ENCODE measurements at regions not wholly inside any gene's neighbourhood (a gene's known extent, or its start where the extent isn't known, plus 50 kb on each side); places are given as distances from the start of the nearest gene placed in this dataset.

DNA sequence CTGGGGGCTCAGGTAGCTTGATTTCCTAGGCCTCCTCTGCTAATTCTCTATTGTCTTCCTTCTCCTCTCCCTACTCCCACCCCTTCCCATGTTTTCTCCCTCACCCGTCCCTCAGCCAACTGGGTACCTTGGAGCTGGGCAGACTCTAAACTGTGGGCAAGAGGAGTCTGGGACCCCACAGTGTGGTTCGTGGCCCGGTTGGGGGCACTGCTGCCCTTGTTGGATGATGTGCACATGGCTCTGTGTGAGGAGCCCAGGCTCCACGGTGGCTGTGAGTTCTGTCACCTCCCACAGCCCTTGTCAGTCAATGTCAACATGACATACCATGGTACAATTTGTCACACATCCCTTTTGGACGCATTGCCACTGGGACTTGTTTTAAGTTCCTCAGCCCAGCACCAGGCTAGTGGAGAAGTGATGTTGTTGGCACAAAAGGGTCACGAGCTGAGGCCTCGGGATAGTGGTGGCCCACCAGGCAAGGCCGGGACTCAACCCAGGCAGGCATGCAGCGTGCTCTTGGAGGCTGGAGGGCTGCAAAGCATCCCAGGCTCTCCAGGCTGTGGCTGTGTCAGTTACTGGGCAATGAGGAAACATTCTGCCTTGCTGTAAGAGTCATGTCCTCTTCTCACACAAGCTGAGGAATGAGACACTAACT is 142.3 kb downstream of the TLE3 start:
- H3K9me2 ChIP-seq (replicated peaks; ENCODE audit: insufficient read depth, low read length), result no peaks in the 10 kb centered on the region
- H3K4me2 ChIP-seq (ENCODE audit: low read depth, low read length), result no peak overlapping the region
- no peaks in the 10 kb centered on the region for H3K9me3 ChIP-seq (replicated peaks; ENCODE audit: insufficient read depth, low read length)
- no peak overlapping the region for H3K27ac ChIP-seq (ENCODE audit: low read length)
- H3F3A ChIP-seq (ENCODE audit: insufficient read depth, low read length), result no peaks in the 10 kb centered on the region
- H3K4me3 ChIP-seq (ENCODE audit: low read length), result no peak overlapping the region
- no peaks in the 10 kb centered on the region for H3K27me3 ChIP-seq (replicated peaks; ENCODE audit: insufficient read depth, low read length)
- TF ChIP-seq, protein P1, sequence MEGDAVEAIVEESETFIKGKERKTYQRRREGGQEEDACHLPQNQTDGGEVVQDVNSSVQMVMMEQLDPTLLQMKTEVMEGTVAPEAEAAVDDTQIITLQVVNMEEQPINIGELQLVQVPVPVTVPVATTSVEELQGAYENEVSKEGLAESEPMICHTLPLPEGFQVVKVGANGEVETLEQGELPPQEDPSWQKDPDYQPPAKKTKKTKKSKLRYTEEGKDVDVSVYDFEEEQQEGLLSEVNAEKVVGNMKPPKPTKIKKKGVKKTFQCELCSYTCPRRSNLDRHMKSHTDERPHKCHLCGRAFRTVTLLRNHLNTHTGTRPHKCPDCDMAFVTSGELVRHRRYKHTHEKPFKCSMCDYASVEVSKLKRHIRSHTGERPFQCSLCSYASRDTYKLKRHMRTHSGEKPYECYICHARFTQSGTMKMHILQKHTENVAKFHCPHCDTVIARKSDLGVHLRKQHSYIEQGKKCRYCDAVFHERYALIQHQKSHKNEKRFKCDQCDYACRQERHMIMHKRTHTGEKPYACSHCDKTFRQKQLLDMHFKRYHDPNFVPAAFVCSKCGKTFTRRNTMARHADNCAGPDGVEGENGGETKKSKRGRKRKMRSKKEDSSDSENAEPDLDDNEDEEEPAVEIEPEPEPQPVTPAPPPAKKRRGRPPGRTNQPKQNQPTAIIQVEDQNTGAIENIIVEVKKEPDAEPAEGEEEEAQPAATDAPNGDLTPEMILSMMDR (IDR thresholded peaks at IDR 0.05; ENCODE audit: low read length), result no peak
- no peak for TF ChIP-seq EZH2 (optimal IDR thresholded peaks at IDR 0.05; ENCODE audit: low read depth, low read length)
- no peak for TF ChIP-seq EZH2phosphoT487 (IDR thresholded peaks at IDR 0.05; ENCODE audit: low read length)
- no peak for DNase-seq
- H2AFZ ChIP-seq (ENCODE audit: low read length), result no peak overlapping the region
- H3K36me3 ChIP-seq (replicated peaks; ENCODE audit: insufficient read depth, low read length), result no peaks in the 10 kb centered on the region
- no peaks in the 10 kb centered on the region for H4K20me1 ChIP-seq (ENCODE audit: insufficient read depth, low read length)
- no peaks in the 10 kb centered on the region for H3K79me2 ChIP-seq (ENCODE audit: low read length)
- H3K9ac ChIP-seq (ENCODE audit: low read length), result no peak overlapping the region
- no peaks in the 10 kb centered on the region for H3K4me1 ChIP-seq (ENCODE audit: low read length)

DNA sequence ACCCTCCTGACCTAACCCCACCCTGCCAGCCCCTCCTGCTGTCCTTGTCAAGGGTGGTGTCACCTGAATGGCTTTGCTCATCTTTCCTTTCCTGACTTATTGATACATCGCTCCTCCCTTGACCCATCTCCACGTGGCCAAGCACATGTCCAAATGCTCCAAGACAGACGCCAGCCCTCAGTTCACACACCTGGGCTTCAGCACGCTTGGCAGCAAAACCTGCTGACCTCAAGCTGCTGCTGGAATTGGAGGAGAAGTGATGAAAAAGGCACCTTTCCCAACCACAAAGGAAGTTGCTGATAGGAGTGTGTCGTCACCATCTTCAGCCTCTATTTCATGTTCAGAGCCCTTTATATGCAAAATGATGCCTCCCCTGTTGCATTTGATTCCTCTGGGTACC is 141.3 kb downstream of the TLE3 start:
- no peak for DNase-seq
- no peaks in the 10 kb centered on the region for H4K20me1 ChIP-seq (ENCODE audit: insufficient read depth, low read length)
- H2AFZ ChIP-seq (ENCODE audit: low read length), result no peak overlapping the region
- H3K9ac ChIP-seq (ENCODE audit: low read length), result no peak overlapping the region
- no peaks in the 10 kb centered on the region for H3K9me3 ChIP-seq (replicated peaks; ENCODE audit: insufficient read depth, low read length)
- TF ChIP-seq EZH2phosphoT487 (IDR thresholded peaks at IDR 0.05; ENCODE audit: low read length) (no peak), EZH2 (optimal IDR thresholded peaks at IDR 0.05; ENCODE audit: low read depth, low read length) (no peak)
- TF ChIP-seq, protein P1 (IDR thresholded peaks at IDR 0.05; ENCODE audit: low read length), result no peak
- H3K27me3 ChIP-seq (replicated peaks; ENCODE audit: insufficient read depth, low read length), result no peaks in the 10 kb centered on the region
- no peaks in the 10 kb centered on the region for H3K4me1 ChIP-seq (ENCODE audit: low read length)
- H3K4me2 ChIP-seq (ENCODE audit: low read depth, low read length), result no peak overlapping the region
- no peaks in the 10 kb centered on the region for H3F3A ChIP-seq (ENCODE audit: insufficient read depth, low read length)
- no peaks in the 10 kb centered on the region for H3K9me2 ChIP-seq (replicated peaks; ENCODE audit: insufficient read depth, low read length)
- H3K36me3 ChIP-seq (replicated peaks; ENCODE audit: insufficient read depth, low read length), result no peaks in the 10 kb centered on the region
- no peak overlapping the region for H3K27ac ChIP-seq (ENCODE audit: low read length)
- H3K79me2 ChIP-seq (ENCODE audit: low read length), result no peaks in the 10 kb centered on the region
- no peak overlapping the region for H3K4me3 ChIP-seq (ENCODE audit: low read length)

DNA sequence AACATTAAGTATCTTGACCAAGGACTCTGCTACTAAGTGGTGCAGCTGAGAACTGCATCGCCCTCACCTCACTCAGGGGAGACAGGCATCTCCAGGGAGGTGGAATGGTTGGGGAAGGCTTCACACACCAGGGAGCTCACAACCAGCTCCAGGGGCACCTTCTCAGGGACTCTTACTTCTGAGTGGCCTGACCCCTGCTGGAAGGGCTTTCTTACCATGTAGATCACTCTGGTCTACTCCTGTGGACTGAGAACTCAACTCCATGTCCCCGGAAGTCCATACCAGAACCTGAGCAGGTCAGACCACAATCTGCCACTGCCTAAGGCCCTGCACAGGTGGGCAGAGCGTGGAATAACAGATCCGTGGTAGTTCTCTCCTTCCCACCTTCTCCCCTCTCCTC is 140.5 kb downstream of the TLE3 start:
- H4K20me1 ChIP-seq (ENCODE audit: insufficient read depth, low read length), result no peaks in the 10 kb centered on the region
- no peaks in the 10 kb centered on the region for H3K36me3 ChIP-seq (replicated peaks; ENCODE audit: insufficient read depth, low read length)
- H3K4me3 ChIP-seq (ENCODE audit: low read length), result no peak overlapping the region
- H3K79me2 ChIP-seq (ENCODE audit: low read length), result no peaks in the 10 kb centered on the region
- H3K9ac ChIP-seq (ENCODE audit: low read length), result no peak overlapping the region
- no peak for DNase-seq
- no peaks in the 10 kb centered on the region for H3K4me1 ChIP-seq (ENCODE audit: low read length)
- H3F3A ChIP-seq (ENCODE audit: insufficient read depth, low read length), result no peaks in the 10 kb centered on the region
- TF ChIP-seq EZH2 (optimal IDR thresholded peaks at IDR 0.05; ENCODE audit: low read depth, low read length) (no peak), EZH2phosphoT487 (IDR thresholded peaks at IDR 0.05; ENCODE audit: low read length) (no peak)
- TF ChIP-seq, protein P1 (IDR thresholded peaks at IDR 0.05; ENCODE audit: low read length), result no peak
- no peaks in the 10 kb centered on the region for H3K9me3 ChIP-seq (replicated peaks; ENCODE audit: insufficient read depth, low read length)
- H3K27me3 ChIP-seq (replicated peaks; ENCODE audit: insufficient read depth, low read length), result no peaks in the 10 kb centered on the region
- H3K4me2 ChIP-seq (ENCODE audit: low read depth, low read length), result no peak overlapping the region
- no peak overlapping the region for H3K27ac ChIP-seq (ENCODE audit: low read length)
- no peak overlapping the region for H2AFZ ChIP-seq (ENCODE audit: low read length)
- H3K9me2 ChIP-seq (replicated peaks; ENCODE audit: insufficient read depth, low read length), result no peaks in the 10 kb centered on the region

All from MM.1S (cell line).